DMS153 treated with DMSO at 0.1 percent for 48 hours (cell line): ENCODE measurements at regions not wholly inside any gene's neighbourhood (a gene's known extent, or its start where the extent isn't known, plus 50 kb on each side); places are given as distances from the start of the nearest gene placed in this dataset.

Experiments
- DNase-seq: peaks from one replicate; lab custom pipeline; 2025; ENCODE audit not compliant: unreplicated experiment; lab: John Stamatoyannopoulos, UW

- no peak for DNase-seq
Observed at GRCh38 chr10:44064987-44065787, 319.7 kb downstream of the CXCL12 start.

DNA sequence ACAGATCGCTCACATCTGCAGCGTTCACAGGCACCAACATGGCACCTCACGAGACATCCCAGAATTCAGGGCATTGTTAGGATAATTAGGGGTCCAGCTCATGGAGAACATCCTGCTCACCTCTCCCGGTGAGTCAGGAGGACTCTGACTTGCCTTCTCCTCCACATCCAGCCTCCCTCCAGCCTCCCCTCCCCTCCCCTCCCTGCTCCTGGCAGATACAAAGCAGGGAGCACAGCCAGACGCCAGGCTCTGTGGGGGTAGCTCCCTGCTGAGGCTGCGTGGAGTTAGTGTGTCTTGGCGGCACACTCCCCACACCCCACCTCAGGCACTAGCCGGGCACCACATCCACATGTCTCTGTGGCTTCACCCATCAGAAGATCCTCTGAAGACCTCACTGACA is 320.6 kb downstream of the CXCL12 start:
- no peak for DNase-seq

DNA sequence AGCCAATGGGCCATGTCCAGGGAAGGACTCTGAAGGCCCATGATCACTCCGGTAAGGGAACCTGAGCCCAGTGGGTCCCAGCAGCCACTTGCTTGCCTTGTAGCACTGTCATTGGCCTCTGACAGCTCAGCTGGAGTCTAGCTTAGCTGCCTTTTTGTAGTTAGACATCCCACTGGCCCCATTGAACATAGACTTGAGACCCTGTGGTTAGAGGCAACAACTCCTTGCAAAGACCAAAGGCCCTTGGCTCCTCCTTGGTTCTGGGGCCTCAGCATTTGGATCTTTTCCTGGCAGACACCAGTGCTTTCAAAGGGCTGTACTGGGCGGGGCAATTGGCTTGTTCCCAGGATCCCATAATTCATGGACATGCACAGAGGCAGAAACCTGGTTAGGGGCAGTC is 321.2 kb downstream of the CXCL12 start:
- DNase-seq, result no peak

DNA sequence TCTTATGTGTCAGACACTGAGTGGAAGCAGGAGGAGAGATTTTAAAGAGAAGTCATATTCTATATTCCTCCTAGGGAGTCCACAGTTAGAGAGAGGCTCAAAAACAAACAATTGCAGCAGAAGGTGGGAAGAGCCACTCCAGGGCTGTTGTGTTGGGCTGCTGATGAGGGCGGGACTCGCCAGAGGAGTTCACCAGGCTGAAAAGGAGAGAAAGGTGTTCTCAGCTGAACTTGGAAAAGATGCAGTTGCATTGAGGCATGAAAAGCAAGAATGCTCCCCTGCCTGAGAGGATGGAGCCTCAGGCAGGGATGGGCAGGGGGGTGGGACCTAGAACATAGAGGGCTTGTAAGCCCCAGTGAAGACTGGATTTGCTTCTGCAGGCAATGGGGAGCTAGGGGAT is 324.2 kb downstream of the CXCL12 start:
- DNase-seq, result no peak

- no peak for DNase-seq
Observed at GRCh38 chr10:44060221-44060620, 324.7 kb downstream of the CXCL12 start.

- no peak for DNase-seq
Observed at GRCh38 chr10:44058259-44058658, 326.6 kb downstream of the CXCL12 start.

GRCh38 chr10:44056967-44057805 is 327.7 kb downstream of the CXCL12 start:
- peak; percentile 6 for DNase-seq

- DNase-seq, result no peak
Observed at GRCh38 chr10:44056206-44056605, 328.7 kb downstream of the CXCL12 start.

GRCh38 chr10:44054046-44054445 is 330.9 kb downstream of the CXCL12 start:
- DNase-seq, result no peak

DNA sequence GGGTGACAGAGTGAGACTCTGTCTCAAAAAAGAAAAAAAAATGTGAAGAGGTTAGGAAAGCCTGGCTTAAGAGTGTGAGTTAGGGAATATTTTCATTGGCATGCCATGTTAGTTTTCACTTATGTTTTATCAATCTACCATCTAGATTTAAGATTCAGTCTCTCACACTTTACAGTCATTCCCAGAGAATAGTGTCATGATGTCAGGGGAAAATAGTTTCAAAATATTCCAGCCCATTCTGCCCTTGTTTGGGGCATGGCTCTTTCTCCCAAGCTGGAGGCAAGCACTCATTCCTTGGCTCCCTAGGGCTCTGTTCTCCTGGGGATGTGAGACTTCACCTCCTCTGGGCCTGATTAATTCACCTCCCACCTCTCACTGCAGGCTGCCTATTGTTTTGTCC is 331.5 kb downstream of the CXCL12 start:
- no peak for DNase-seq

- no peak for DNase-seq
Observed at GRCh38 chr10:44051584-44052385, 333.1 kb downstream of the CXCL12 start.

- no peak for DNase-seq
Observed at GRCh38 chr10:44051091-44051490, 333.8 kb downstream of the CXCL12 start.

DNA sequence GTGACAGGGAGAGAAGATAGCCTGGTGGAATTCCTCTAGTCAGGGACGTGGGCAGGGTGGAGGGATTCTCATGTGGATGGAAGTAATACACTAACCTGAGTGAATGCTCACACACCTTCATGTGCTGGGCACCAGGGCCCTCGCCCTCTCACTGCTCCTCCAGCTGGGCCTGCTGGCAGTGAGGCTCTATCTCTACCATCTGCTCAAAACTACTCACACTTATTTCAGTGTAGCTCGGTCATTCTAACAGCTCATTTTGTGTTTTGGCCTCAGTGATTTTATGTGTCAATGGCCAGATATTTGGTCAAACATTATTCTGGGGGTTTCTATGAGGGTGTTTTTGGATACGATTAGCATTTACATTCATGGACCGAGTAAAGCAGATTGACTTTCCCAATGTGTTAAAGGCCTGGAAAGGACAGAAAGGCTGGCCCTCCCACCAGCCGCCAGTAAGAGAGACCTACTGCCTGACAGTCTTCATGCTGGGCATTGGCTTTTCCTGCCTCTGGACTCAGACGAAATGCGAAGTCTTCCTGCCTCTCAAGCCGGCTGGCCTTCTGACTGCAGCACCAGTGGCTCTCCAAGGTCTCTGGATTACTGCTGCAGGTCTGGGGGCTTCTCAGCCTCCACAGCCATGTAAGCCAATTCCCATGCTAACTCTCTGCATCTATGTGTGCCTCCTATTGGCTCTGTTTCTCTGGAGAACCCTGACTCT is 335.4 kb downstream of the CXCL12 start:
- no peak for DNase-seq

DNA sequence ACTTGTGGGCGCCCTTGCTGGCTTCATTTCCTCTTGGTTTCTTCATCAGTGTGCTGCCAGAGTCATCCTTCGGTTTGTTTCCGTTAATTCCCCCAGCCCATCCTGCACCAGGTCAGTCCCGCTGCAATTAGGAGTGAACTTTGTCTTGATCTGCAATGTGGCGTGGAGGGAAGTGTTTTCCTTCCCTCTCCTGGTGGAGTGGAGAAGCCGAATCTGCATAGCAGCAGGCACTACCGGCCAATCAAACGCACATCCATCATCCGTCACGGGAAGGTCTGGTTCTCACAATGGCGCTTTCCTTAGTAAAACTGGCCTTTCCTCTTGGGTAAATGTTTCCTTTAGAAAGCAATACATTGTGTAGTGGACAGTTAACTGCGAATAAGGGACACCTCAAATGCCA is 337.5 kb downstream of the CXCL12 start:
- DNase-seq, result no peak

DNA sequence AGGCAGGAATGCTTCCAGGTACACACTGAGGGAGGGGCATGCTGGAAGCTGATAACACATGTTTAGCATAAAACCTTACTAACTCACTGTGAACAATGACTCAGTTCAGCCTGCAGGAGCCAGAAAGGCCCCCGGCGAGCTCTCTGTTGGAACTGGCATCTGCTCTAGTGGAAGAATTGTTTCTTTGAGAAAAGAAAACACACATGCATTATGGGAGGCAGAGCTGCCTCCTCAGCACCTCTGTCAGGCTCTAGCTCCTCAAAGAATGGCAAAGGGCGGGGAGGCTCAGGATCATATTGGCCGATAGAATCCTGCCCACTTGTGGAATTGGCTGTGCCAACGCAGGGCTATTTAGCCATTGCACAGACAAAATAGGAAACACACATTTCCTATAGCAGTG is 338.3 kb downstream of the CXCL12 start:
- no peak for DNase-seq

GRCh38 chr10:44045020-44045419 is 339.9 kb downstream of the CXCL12 start:
- no peak for DNase-seq

DNA sequence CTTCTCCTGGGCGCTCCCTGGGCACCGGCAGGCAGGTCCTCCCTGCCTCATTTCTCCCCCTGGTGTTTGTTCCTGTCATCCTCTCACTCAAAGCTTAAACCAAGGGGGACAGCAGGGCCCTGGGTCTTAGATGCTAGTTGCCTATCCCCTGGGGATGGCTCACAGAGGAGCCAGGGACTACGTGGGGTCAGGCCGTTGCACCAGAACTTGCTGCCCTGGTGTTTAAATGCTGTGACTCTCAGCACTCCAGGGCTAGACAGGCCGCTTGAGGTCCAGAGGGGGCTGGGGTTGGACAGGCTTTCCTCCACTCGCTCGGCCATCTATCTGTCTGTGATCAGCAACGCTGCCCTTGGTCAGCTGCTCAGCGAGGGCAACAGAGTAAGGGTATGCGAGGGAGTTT is 340.3 kb downstream of the CXCL12 start:
- no peak for DNase-seq

DNA sequence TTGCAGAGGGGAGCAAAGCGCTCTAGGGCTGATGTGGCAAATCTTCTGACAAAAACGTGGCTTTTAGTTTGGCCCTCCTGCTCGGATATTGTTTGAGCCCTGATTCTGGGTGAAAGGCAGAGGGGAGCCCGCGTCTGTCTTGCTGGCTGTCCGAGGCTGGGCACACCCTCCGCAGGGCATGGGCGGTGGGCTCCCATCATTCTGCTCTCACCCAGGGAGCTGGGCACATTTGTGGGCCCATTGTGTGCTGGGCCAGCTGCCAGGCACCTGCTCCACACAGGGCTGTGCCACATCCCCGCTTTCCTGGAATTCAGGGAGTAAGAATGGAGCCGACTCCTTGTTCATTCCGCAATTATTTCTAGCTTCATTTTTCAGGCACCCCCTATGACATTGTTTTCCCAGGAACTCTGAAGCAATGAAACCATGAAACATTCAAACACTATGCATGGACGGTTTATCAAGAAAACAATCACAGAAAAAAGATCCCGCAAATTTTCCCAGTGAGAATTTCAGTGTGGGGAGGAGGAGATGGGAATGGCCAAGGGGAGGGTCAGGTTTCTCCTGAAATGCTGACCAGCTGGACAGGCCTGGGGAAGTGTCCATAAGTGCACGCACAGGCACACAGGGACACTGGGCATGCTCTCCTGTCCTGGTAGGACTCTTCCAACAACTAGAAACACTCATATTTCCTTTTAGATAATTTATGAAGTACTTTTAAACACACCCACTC is 341.1 kb downstream of the CXCL12 start:
- DNase-seq, result no peak

DNA sequence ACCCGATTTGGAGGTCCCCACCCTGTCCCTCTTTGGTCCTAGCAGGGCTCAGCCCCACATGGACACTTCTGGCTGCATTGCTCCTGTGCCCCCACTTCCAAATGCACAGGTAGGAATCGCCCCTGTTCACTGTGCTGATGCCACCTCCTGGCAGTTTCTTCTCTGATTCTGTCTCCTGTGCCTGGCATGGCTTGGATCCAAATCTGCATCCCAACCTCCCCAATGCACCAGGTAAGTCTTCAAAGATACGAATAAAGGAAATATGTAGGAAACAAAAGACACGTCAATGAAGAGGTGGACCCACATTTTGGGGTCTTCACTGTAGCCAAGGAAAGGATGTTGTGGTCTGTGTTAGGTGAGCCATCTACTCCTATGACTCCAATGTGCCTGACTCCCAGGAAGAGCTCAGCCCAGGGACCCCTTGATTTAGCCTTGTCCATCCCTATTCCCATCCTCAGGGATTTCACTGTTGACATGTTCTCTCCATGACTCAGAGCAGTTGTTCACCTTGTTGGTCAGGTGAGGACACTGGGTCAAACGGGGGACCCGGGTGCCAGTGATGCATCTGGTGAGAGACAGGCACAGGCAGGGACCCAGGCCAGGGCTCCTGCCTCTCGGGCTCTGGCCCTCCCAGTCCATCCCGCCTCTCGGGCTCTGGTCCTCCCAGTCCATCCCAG is 341.8 kb downstream of the CXCL12 start:
- DNase-seq, result no peak
